UCSD-AML1 (cell line): ENCODE measurements at regions not wholly inside any gene's neighbourhood (a gene's known extent, or its start where the extent isn't known, plus 50 kb on each side); places are given as distances from the start of the nearest gene placed in this dataset.
"Not testable (repeated sequence)": the region's sequence is repeated elsewhere in the genome, so short reads cannot be mapped to it uniquely, and the experiment has no call there.

Experiments used
- DNase-seq: peaks from one replicate; lab custom pipeline; 2025; ENCODE audit not compliant: unreplicated experiment; lab: John Stamatoyannopoulos, UW

DNA sequence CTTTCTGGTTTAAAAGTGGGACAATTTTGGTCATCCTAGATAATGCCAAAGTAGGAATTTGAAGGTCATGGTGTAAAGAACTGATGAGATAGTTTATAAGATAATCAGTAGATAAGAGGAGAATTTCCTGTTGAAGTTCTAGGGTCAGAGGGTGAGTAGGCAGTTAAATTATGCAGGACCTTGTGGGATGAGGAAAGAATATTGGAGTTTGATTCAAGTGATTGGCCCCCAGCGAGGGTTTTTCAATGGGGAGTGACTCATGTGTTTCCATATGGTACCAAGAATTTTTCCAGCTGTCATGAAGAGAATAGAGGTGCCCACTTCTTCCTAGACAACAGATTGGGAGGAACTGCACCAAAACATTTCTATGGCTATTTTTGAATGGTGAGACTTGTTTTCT lies 940.2 kb upstream of the ZEB2 start:
- no peak for DNase-seq

DNA sequence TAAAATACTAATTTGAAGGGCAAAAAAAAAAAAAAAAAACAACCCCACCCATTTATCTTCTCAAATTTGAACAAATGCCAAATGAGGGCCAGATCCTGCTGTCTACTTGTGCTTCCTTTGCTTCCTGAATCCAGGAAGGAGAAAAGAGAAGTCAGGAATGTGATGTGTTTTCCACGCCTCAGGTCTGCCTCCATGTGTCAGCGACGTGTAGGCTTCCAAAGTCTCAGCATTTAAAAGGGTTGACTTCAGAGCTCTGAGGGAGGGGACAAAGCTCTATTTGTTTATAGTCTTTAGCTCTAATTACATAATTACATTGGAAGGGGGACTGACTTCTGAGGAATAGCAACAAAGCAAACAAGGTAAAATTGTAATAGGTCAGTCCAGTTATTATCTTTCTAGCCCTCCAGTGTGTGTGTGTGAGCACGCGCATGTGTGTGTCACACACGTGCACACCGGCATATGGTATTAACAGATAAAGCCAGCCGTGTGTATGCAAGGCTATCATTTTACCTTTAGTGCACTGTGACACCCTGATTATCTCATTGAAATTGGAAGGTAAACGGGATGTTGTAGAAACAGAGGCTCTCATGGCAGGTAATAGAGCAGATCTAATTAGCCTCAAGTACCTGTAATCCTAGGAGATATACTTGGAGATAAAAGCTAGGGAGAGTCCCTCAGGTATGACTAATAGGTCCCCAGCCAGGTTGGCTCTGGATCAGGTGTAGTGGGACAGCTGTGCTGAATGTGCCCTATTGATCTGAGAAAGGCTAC lies 911.4 kb upstream of the ZEB2 start:
- no peak for DNase-seq

DNA sequence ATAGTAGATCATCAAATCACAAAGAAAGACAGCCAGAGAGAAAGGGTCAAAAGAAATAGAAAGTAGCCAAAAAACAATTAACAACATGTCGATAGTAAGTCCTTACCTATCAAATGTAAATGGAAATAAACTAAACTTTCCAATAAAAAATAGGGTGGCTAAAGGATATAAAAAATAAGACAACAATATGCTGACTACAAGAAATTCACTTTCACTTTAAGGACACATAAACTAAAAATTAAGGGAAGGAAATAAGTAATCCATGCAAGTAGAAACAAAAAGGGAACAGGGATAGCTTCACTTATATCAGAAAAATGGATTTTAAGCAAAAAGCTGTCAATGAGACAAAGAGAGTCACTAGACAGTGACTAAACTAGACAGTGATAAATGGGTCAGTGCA lies 903.9 kb upstream of the ZEB2 start:
- DNase-seq = no peak

DNA sequence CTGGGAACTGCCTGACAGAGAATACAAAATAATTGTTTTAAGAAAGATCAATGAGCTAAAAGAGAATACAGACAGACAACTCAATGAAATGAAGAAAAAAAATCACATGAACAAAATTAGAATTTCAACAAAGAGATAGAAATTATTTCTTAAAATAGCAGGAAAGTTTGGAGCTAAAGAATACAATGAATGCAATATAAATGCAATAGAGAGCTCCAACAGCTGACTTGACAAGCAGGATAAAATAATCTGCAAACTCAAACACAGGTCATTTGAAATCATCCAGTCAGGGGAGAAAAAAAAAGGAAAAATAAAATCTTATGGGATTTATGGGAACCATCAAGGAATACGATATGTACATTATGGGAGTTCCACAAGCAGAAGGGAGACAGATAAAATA lies 902.7 kb upstream of the ZEB2 start:
- no peak for DNase-seq

DNA sequence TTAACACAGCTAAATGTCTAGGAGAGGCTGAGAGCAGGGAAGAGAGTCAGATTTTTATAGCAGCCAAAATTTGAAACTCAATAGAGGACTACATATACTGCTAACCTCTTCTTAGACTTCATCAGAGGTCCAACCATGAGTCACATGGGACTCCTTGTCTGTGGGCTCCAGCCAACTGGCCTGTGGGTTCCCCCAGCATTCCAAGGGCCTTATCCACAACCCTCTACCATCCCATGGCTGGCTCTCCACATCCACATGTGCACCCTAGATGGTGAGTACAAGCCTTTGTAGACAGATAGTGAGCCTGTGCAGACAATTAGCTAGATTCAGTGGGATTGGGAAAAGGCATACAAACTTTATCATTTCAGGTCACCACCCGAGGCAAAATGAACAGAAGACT lies 901.9 kb upstream of the ZEB2 start:
- no peak for DNase-seq

DNA sequence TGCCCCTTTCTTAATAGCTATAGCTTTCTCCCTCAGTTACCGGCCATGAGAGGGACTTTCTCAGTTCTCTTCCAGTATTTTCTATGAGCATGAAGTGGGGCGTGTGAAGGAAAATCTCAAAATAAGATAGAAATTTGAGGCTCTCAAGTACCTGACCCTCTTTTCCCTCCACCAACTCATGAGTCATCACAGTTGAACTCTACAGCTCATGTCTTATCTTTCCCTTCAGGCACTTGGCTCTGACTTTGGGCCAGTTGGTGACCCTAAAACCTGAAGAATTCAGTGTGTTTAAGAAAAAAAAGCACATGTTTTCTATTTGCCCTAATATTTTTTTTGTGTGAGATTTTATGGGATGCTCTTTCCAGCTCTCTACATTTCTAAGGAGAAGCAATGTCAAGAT lies 896.7 kb upstream of the ZEB2 start:
- no peak for DNase-seq

DNA sequence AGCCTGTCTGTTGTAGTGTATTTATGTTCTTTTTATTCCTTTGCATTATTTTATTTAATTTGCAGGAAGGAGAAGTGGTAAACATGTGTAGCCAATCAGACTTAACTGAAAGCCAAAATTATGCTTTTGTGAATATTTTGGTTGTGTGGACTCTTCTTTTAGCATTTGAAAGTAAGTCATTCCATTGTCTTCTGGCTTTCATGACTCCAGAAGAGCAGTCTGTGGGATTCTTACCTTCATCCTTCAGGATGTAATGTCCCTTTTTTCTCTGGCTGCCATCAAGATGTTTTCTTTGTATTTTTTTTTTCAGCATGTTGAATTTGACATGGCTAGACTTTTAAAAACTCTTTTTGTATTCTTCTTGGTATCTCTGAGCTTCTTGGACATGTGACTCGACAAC lies 895.2 kb upstream of the ZEB2 start:
- no peak for DNase-seq

DNA sequence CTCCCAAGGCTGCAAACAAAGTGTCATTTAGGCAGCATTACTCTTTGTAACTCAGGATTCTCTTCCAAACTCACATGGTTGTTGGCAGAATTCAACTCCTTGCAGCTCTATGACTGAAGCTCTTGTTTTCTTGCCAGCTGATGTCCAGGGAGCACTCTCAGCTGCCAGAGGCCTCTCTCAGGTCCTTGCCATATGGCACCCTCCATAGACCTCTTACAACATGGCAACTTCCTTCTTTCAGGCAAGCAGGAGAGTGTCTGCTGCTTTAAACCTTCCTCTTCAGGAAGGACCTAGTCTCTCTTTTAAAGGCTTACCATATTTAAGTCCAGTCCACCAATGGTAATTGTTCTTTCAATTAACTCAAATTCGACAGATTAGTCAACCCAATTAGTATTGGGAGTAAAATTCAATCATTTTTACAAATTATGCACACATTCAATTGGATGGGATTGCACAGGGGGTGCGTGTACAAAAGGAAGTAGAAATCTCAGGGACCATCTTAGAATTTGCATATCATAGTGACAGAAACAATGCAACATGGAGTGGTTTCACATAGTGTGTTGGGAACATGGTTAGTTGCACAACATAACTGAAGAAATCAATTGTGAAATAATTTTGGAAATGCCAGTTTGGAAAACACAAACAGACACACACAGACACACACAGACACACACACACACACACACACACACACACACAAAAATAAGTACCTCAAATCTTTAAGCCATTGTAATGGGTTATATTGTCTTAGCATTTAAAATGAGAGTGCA lies 893.5 kb upstream of the ZEB2 start:
- no peak for DNase-seq

DNA sequence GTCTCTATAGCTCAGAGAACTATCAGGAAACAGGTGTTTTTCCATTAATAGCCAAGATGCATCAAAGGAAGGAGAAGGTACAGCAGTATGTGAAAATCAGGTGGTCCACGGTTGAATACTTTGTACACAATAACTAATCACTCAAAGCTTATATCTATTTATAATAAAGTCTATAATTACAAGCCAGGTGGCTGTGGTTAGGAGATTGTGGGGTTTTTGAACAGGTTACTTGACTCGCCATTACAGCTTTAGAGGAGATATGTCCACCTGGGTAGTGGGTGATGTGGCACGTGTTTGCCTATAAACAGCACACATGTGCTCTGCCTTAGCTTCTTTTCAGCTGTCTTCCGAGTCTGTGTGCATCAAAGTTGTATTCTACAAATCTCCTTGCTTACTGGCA lies 892.2 kb upstream of the ZEB2 start:
- no peak for DNase-seq

DNA sequence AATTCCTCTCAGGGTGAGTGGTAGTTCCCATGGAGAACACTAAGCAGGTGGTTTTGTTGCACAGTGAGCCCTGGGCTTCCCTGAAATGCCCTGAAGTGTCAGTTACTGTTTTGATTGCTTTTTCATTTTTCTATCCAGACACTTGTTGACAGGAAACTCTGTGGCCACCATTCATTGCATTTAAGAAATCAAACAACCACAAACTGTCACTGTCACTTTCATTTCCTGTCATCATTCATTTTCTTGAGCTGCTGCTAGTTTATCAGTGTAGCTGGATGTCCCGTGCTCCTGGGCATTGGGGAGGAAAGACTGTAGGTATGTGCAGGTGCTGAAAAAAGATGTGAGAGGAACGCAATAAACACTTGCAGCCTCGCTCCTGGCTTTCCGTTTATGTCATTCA lies 891.6 kb upstream of the ZEB2 start:
- DNase-seq = no peak

DNA sequence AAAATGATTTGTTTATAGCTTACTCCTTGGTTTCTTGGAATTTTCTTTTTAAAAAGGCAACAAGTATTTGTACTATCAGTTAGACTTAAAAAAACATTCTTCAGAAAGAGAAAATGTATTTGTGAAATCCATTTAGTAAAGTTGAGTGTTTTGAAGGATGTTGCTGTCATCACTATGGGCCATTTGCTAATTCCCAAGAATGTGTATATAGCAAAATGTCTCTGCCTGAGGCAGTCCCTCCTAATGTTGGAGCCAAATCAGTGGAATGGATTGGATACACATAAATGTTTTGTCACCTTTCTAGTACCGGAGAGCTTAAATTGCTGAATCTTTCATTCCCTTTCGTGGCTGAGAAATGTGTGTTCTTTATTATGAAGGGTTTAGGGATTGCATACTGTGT lies 890.2 kb upstream of the ZEB2 start:
- DNase-seq = no peak

DNA sequence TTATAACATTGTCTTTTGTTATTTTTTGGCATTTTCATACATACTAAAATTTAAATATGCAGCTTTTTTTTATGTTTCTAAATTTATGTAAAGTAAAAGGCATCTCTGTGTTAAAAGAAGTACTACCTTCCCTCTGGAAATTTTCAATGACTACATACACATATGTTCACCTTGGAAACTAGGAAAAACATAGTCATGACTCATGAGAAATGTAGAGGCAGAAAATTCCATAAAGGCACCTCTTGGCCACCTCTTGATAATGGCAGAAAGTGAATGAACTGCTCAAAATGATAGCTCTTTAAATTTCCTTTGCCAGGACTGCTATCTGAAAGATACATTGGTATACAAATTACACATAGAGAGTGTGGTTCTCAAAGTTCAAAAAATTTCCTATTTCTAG lies 889.1 kb upstream of the ZEB2 start:
- DNase-seq = no peak

DNA sequence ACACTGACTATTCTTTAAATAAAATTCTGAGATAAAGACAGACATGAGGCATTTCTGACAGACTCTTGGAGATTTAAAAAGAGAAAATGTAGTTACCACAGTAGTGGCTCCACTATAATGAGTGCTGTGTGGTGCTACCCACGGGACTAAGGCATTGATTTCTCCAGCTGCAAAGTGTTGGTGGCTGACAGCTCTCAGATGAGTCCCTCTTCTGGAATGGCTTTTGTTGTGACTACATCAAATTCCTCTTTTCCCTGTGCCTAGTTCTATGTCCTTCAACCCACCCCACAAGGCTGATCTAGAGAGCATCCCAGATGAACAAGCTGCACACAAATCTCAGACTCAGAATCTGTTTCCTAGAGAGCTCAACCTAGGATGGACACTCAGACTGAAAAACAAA lies 884.8 kb upstream of the ZEB2 start:
- no peak for DNase-seq

DNA sequence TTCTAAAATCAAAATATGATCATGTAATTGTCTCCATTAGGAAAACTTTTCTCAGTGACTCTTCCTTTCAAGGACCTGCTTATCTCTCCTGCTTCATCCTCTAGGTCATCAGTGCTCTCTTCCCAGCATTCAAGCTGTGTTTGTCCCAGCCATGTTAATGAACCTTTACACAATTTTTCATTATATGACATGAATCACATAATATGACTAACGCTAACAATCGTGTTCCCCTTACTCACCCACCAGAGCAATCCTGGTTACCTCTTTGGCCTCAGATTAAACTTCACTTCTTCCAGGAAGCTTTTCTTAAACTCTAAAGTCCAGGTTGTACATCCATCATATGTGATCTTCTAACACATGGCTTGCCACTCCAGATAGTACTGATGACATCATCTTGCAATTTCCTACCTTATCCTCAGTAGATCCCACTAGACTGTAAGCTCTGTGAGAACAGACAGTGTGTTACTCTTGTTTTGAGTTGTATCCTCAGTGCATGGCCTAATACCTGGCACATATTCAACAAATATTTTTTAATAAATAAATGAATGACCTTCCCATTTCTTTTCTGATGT lies 882.9 kb upstream of the ZEB2 start:
- no peak for DNase-seq

DNA sequence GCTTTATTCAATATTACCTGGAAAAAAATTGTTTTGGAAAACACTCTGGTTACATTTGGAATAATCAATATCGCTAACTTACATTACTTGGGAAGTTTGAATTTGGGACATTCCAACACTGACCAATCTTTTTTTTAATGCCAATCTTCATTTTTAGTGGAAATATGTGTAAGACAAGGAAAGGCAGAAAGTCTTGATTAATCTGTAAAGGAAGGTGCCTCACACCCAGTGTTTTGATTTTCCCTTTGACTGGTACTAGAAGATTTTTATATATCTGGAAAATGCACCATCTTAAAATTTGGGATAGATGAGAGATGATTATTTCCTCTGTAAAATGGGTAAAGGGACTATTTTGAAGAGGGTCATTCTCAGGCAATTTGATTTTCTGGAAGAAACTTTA lies 879.2 kb upstream of the ZEB2 start:
- DNase-seq = no peak

DNA sequence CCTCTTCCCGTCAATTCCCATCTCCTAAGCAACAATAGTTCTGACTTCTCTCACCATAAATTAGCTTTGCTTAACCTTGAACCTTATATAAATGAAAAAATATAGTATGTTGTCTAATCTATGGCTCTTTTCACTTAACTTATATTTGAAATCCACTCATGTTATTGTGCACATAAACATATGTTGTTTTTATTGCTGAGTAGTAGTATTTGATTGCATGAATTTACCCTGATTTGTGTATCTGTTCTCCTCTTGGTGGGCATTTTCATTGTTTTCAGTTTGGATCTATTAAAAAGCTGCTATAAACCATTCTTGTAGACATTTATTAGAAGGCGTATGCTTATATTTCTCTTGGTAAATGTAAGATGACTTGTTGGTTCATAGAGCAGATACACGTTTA lies 874.3 kb upstream of the ZEB2 start:
- DNase-seq = no peak

DNA sequence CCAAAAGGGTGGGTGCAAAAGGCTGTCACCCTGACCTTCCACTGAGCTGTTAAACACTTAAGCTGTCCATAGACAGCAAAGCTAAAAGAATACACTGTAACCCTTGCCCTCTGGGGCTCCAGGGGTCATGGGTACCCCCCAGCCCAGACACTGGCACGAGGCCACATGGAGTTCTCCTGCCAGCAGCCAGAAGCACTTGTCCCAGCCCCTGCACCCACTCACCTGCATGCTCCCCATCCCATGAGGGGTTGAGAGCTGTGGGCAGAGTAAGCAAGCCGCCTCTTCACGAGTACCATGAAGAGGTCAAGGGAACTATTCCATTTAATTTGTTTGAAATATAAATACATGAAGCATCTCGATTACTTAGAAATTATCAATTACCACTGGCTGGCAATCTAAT lies 867.1 kb upstream of the ZEB2 start:
- no peak for DNase-seq

DNA sequence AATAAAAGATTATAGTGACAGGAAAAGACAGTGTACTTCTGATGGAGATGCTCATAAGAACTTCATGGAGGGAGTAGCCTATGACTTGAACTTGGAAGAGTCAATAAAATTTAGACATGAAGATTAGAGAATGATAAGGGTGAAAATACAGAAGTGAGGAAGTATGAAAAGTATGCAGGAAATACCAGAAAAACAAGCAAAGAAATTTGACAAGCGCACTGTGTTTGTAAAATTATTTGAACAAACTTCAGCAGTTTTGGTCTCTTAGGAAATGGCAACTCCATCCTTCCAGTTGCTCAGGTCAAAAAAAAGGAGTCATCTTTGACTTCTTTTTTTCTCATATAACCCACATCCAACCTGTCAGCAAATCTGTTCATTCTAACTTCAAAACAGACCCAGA lies 864.0 kb upstream of the ZEB2 start:
- no peak for DNase-seq

DNA sequence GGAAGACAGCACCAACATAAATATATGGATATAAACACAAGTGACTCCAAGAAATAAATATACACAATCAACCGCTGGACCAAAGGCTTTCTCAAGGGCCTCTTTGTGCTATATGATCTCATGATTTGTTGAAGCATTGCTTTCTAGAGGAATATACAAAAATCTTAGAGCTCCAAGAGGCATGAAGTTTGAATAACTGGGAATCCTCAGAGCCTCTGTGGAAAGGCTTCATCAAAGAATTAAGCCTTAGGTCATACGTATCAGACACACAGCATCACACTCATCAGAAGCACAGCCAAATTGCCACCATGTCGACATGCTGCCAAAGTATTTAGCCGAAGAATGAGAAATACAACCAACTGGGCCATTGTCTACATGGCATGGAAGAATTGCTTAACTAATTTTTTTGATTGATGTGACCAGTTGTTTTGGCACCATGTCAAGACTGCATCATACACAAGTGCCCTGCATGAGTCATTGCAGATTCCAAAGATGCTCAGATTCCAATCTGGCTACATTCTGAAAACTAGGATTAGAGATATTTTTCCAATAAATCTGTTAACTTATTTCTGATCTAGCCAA lies 860.6 kb upstream of the ZEB2 start:
- DNase-seq = no peak

DNA sequence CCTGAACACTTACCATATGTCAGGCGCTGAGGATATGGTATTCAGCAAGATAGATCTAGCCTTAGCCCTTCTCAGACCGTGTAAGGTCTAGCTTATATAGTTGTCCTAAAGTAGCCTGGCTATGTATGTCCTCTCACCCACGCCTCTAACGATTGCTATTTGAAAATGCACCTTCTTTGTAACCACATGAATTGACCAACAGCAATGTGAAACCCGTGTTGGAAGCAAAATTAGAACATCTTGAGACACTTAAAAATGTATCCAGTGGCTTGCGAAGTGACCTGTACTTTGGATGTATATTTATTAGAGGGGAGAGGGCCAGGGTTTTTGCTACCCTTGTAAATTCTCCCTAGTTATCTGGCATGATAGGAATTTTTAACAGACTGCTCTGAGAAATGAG lies 860.0 kb upstream of the ZEB2 start:
- no peak for DNase-seq

DNA sequence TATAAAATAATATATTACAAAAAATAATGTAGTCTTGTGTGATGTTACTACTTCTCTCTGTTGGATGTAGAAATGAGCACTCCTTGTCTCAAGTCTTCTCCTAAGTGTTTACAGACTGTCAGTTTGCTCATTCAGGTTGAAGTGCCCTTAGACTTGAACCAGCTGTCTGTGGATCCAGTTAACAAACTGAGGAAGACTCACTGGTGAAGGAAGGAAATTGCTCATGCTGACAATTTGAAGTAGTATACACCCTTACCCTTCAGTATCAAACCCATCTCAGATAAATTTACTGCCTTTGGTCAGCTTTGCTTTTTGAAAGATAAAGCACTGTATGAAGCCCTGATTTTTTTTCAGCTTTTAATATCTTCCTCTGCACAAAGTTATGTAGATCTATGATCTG lies 854.2 kb upstream of the ZEB2 start:
- DNase-seq = no peak

DNA sequence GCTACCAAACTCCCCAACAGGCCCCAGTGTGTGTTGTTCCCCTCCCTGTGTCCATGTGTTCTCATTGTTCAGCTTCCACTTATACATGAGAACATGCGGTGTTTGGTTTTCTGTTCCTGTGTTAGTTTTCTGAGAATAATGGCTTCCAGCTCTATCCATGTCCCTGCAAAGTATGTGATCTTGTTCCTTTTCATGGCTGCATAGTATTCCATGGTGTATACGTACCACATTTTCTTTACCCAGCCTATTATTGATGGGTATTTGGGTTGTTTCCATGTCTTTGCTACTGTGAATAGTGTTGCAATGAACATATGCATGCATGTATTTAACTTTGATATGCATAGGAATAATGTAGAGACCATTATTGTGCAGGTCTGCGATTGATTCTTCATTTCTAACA lies 847.4 kb upstream of the ZEB2 start:
- not testable (repeated sequence) for DNase-seq
